Esophagus muscularis mucosa (tissue), 4 donors: ENCODE measurements at regions not wholly inside any gene's neighbourhood (a gene's known extent, or its start where the extent isn't known, plus 50 kb on each side); places are given as distances from the start of the nearest gene placed in this dataset.
A peak's percentile ranks its signal among the peaks of the same experiment; 100 is the strongest.

Experiments used
- DNase-seq: peaks from one replicate; pipeline ENCODE4 v3.0.0-alpha.2; 2017; ENCODE audit errors: extremely low spot score
- H3K27ac ChIP-seq, 4 donors: fragments of 200-600 bp; sonication (generic); replicated peaks in 1 of 4; 1 replicate in 3 of 4; 2 replicates in 1 of 4; pipeline ENCODE4 v1.5.1; 2016 to 2019; ENCODE audit warnings: mild to moderate bottlenecking in 1 of 4
- H3K27me3 ChIP-seq, 4 donors: fragments of 200-600 bp; sonication (generic); one replicate each; pipeline versions ENCODE4 v1.5.1 to v1.6.0; 2016 to 2019
- H3K36me3 ChIP-seq, 4 donors: fragments of 200-600 bp; sonication (generic); one replicate each; pipeline ENCODE4 v1.5.1; 2016 to 2019
- H3K4me1 ChIP-seq, 4 donors: fragments of 200-600 bp; sonication (generic); one replicate each; pipeline ENCODE4 v1.5.1; 2016 to 2019
- H3K4me3 ChIP-seq, 4 donors: fragments of 200-600 bp; sonication (generic); 1 replicate in 2 of 4; 2 replicates in 2 of 4; pipeline ENCODE4 v1.5.1; 2016 to 2019; ENCODE audit warnings: mild to moderate bottlenecking in 4 of 4, moderate library complexity in 1 of 4
- H3K9me3 ChIP-seq, 4 donors: fragments of 200-600 bp; sonication (generic); 1 replicate in 3 of 4; 2 replicates in 1 of 4; pipeline ENCODE4 v1.5.1; 2016 to 2019
- CTCF ChIP-seq, 3 experiments: fragments of 200-600 bp in 2 of 3; fragments of 450-650 bp in 1 of 3; sonication (generic) in 2 of 3; IDR thresholded peaks; one replicate each; pipeline ENCODE4 v1.5.1; 2017 to 2019; ENCODE audit warnings: antibody characterized with exemption in 3 of 3, mild to moderate bottlenecking in 2 of 3, moderate library complexity in 1 of 3
- EP300 ChIP-seq: sonication (generic); formaldehyde crosslinking; IDR thresholded peaks from one replicate; pipeline ENCODE4 v1.6.1; 2017; ENCODE audit warnings: antibody characterized with exemption
- POLR2A ChIP-seq: fragments of 450-650 bp; IDR thresholded peaks from one replicate; pipeline ENCODE4 v1.6.1; 2017; ENCODE audit warnings: antibody characterized with exemption, moderate library complexity, mild to moderate bottlenecking, low read depth
- POLR2AphosphoS5 ChIP-seq, 2 donors: sonication (generic); formaldehyde crosslinking; IDR thresholded peaks; one replicate each; pipeline ENCODE4 v1.6.1; 2017; ENCODE audit warnings: antibody characterized with exemption in 2 of 2
- WGBS: methylation state at CpG from one replicate; pipeline ENCODE4 v1.1.5; 2018; 5-methylcytosine and 5-hydroxymethylcytosine counted together
- intact Hi-C: fragments of 100-400 bp; cut with DNase I; formaldehyde crosslinking; loops from one replicate; pipeline ENCODE4 v1.15.1; 2023

DNA sequence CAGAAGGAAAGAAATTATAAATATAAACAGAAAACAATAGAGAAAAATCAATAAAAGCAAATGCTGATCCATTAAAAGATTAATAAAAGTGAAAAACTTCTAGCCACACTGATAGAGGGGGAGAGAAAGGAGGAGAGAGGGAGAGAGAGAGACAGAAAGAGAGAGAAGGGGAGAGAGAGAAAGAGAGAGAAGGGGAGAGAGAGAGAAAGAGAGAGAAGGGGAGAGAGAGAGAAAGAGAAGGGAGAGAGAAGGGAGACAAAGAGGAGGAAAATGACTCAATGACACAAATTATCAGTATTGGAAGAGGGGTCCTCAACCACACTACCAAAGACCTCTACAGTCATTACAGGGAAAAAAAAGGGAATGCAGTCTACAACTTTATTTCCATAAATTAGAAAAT is 94.4 kb upstream of the VIPR2 start:
- intact Hi-C loops = no loop called here
- H3K9me3 ChIP-seq = no peaks in the 10 kb centered on the region
- no peaks in the 10 kb centered on the region for H3K36me3 ChIP-seq

DNA sequence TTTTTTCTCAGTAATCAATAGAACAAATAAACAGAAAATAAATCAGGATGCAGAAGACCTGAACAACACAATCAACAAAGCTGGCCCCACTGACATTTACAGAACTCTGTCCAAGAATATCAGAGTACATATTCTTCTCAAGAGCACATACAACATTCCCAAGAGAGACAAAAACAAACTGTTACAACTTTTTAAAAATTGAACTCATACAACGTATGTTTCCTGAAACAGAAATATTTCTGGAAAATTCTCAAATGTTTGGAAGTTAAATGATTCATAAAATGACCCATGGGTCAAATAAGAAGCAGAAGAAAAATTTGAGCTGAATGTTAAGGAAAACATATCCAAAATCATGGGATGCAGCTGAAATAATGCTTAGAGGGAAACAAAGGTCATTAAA is 93.9 kb upstream of the VIPR2 start:
- Histone ChIP-seq H3K27ac (no peak overlapping the region), H3K4me3 (no peak overlapping the region), H3K36me3 (no peaks in the 10 kb centered on the region), H3K4me1 (no peaks in the 10 kb centered on the region), H3K27me3 (peaks cover 0 to 15% (median 0%) of the 10 kb centered on the region in 4 donors), H3K9me3 (no peaks in the 10 kb centered on the region)
- TF ChIP-seq CTCF (IDR thresholded peaks at IDR 0.05) = no peak
- no peak for TF ChIP-seq EP300
- TF ChIP-seq POLR2AphosphoS5 (IDR thresholded peaks at IDR 0.05) = no peak
- no peak for TF ChIP-seq POLR2A
- 40% methylated on average over 1 of the region's 1 CpG for WGBS
- intact Hi-C loops = no loop called here
- DNase-seq = peak; percentile 8

More for the DNA sequence above, 94.4 kb upstream of the VIPR2 start:
- no peaks in the 10 kb centered on the region for H3K4me1 ChIP-seq
- DNase-seq = no peak
- TF ChIP-seq POLR2AphosphoS5 (IDR thresholded peaks at IDR 0.05) (no peak), CTCF (IDR thresholded peaks at IDR 0.05) (no peak), POLR2A (no peak), EP300 (no peak)
- H3K27ac ChIP-seq = no peak overlapping the region
- H3K27me3 ChIP-seq = peaks cover 0 to 15% (median 0%) of the 10 kb centered on the region in 4 donors
- no peak overlapping the region for H3K4me3 ChIP-seq

GRCh38 chr7:159237022-159237653 is 92.5 kb upstream of the VIPR2 start:
- 59% methylated on average over 13 of the region's 13 CpGs for WGBS

GRCh38 chr7:159231017-159231416 is 86.3 kb upstream of the VIPR2 start:
- Histone ChIP-seq H3K27me3 (no peaks in the 10 kb centered on the region), H3K4me3 (no peak overlapping the region), H3K27ac (no peak overlapping the region), H3K4me1 (peaks cover 0 to 15% (median 6%) of the 10 kb centered on the region in 4 donors), H3K9me3 (no peaks in the 10 kb centered on the region), H3K36me3 (no peaks in the 10 kb centered on the region)
- WGBS = 86% methylated on average over 21 of the region's 33 CpGs
- no peak for TF ChIP-seq POLR2AphosphoS5 (IDR thresholded peaks at IDR 0.05)
- TF ChIP-seq CTCF (IDR thresholded peaks at IDR 0.05) = no peak
- TF ChIP-seq EP300 = no peak
- TF ChIP-seq POLR2A = no peak
- intact Hi-C loops = no loop called here
- peak; percentile 66 for DNase-seq

More at GRCh38 chr7:159237022-159237653, 92.5 kb upstream of the VIPR2 start:
- Histone ChIP-seq H3K27ac (no peak overlapping the region), H3K4me1 (no peaks in the 10 kb centered on the region), H3K9me3 (no peaks in the 10 kb centered on the region), H3K36me3 (no peaks in the 10 kb centered on the region), H3K27me3 (peaks cover 0 to 15% (median 0%) of the 10 kb centered on the region in 4 donors), H3K4me3 (no peak overlapping the region)
- TF ChIP-seq CTCF (IDR thresholded peaks at IDR 0.05) (no peak), POLR2AphosphoS5 (IDR thresholded peaks at IDR 0.05) (no peak), EP300 (no peak), POLR2A (no peak)
- DNase-seq = peak; percentile 75
- intact Hi-C loops = no loop called here
